Calu3 (cell line): ENCODE measurements at regions not wholly inside any gene's neighbourhood (a gene's known extent, or its start where the extent isn't known, plus 50 kb on each side); places are given as distances from the start of the nearest gene placed in this dataset.

Source experiments
- BruUV-seq: library from RNA; stranded (reverse); fragments of 400-500 nt; replicated peaks from 2 replicates; lab custom pipeline; 2021; lab: Mats Ljungman, UMichigan
- CTCF ChIA-PET: fragments of 300-600 bp; sonication (Branson Sonifier 250); formaldehyde crosslinking; loops from one replicate; lab custom pipeline; 2022; ENCODE audit warnings: antibody characterized with exemption; lab: Charles Lee
- DNase-seq: peaks from one replicate; pipeline ENCODE4 v3.0.0; 2022
- H3K27ac Mint-ChIP-seq: one replicate; pipeline ENCODE4 v1.8.0; 2022; ENCODE audit warnings: mixed read lengths; ENCODE audit not compliant: unreplicated experiment
- H3K27me3 Mint-ChIP-seq: one replicate; pipeline ENCODE4 v1.8.0; 2022; ENCODE audit warnings: mixed read lengths; ENCODE audit not compliant: unreplicated experiment
- H3K36me3 Mint-ChIP-seq: one replicate; pipeline ENCODE4 v1.8.0; 2022; ENCODE audit warnings: mild to moderate bottlenecking, moderate library complexity, mixed read lengths; ENCODE audit not compliant: insufficient read depth, unreplicated experiment
- H3K4me1 Mint-ChIP-seq: one replicate; pipeline ENCODE4 v1.8.0; 2022; ENCODE audit warnings: mild to moderate bottlenecking, low read depth, mixed read lengths; ENCODE audit not compliant: unreplicated experiment
- H3K4me3 Mint-ChIP-seq: one replicate; pipeline ENCODE4 v1.8.0; 2022; ENCODE audit warnings: mild to moderate bottlenecking, low read depth, moderate library complexity, mixed read lengths; ENCODE audit not compliant: unreplicated experiment
- H3K9me3 Mint-ChIP-seq: one replicate; pipeline ENCODE4 v1.8.0; 2022; ENCODE audit warnings: low read depth, mixed read lengths; ENCODE audit not compliant: unreplicated experiment
- CTCF ChIP-seq: fragments of 200-600 bp; IDR thresholded peaks from one replicate; pipeline ENCODE4 v1.8.0; 2022; ENCODE audit warnings: antibody characterized with exemption; ENCODE audit not compliant: unreplicated experiment
- intact Hi-C: fragments of 100-400 bp; cut with micrococcal nuclease; formaldehyde crosslinking; loops from one replicate; pipeline ENCODE4 v1.10.0; 2022; ENCODE audit not compliant: unreplicated experiment

- DNase-seq: no peak
- Mint-ChIP-seq H3K36me3 (no peaks in the 10 kb centered on the region), H3K4me1 (peaks cover 14% of the 10 kb centered on the region), H3K27ac (no peak overlapping the region), H3K27me3 (no peaks in the 10 kb centered on the region), H3K9me3 (peaks cover 3% of the 10 kb centered on the region), H3K4me3 (no peak overlapping the region)
- intact Hi-C loops: no loop called here
- CTCF ChIA-PET: no interaction called here
- no TSS peak for BruUV-seq
- no peak for TF ChIP-seq CTCF
These were observed 557.4 kb upstream of the PSMD7 start for GRCh38 chr16:73739049-73739769.

- H3K36me3 Mint-ChIP-seq: no peaks in the 10 kb centered on the region
- DNase-seq: no peak
- H3K27me3 Mint-ChIP-seq: no peaks in the 10 kb centered on the region
- no TSS peak for BruUV-seq
- peaks cover 3% of the 10 kb centered on the region for H3K9me3 Mint-ChIP-seq
- intact Hi-C loops: no loop called here
- peaks cover 14% of the 10 kb centered on the region for H3K4me1 Mint-ChIP-seq
- TF ChIP-seq CTCF: no peak
- H3K4me3 Mint-ChIP-seq: no peak overlapping the region
- CTCF ChIA-PET: no interaction called here
- H3K27ac Mint-ChIP-seq: no peak overlapping the region
These were observed 558.3 kb upstream of the PSMD7 start for GRCh38 chr16:73738266-73738665.

- H3K4me1 Mint-ChIP-seq: peaks cover 14% of the 10 kb centered on the region
- no peak overlapping the region for H3K4me3 Mint-ChIP-seq
- no peak overlapping the region for H3K27ac Mint-ChIP-seq
- H3K9me3 Mint-ChIP-seq: peaks cover 3% of the 10 kb centered on the region
- TF ChIP-seq CTCF: no peak
- DNase-seq: no peak
- intact Hi-C loops: no loop called here
- no TSS peak for BruUV-seq
- H3K36me3 Mint-ChIP-seq: no peaks in the 10 kb centered on the region
- CTCF ChIA-PET: no interaction called here
- H3K27me3 Mint-ChIP-seq: no peaks in the 10 kb centered on the region
These were observed 559.0 kb upstream of the PSMD7 start for GRCh38 chr16:73737637-73738036.

- no peak overlapping the region for H3K4me3 Mint-ChIP-seq
- intact Hi-C loops: no loop called here
- CTCF ChIA-PET: interaction anchor here (0.7 kb wide), 1 partner anchor 1386 kb away, joined by 4 read pairs; no protein-coding TSS in a partner anchor
- H3K27ac Mint-ChIP-seq: no peak overlapping the region
- H3K9me3 Mint-ChIP-seq: peaks cover 3% of the 10 kb centered on the region
- H3K4me1 Mint-ChIP-seq: peaks cover 14% of the 10 kb centered on the region
- H3K27me3 Mint-ChIP-seq: no peaks in the 10 kb centered on the region
- no peaks in the 10 kb centered on the region for H3K36me3 Mint-ChIP-seq
- no peak for TF ChIP-seq CTCF
- DNase-seq: no peak
- BruUV-seq: no TSS peak
These were observed 560.7 kb upstream of the PSMD7 start for GRCh38 chr16:73735954-73736353.
